Caco-2 (cell line): ENCODE measurements at regions not wholly inside any gene's neighbourhood (a gene's known extent, or its start where the extent isn't known, plus 50 kb on each side); places are given as distances from the start of the nearest gene placed in this dataset.

ENCODE experiments used
- BruUV-seq: library from RNA; stranded (reverse); fragments of 400-500 nt; replicated peaks from 2 replicates; lab custom pipeline; 2021; lab: Mats Ljungman, UMichigan
- CTCF ChIA-PET: fragments of 300-600 bp; sonication (Branson Sonifier 250); formaldehyde crosslinking; loops from one replicate; lab custom pipeline; 2022; ENCODE audit warnings: antibody characterized with exemption; lab: Charles Lee
- POLR2A ChIA-PET: fragments of 300-600 bp; sonication (Branson Sonifier 250); formaldehyde crosslinking; loops from one replicate; lab custom pipeline; 2022; ENCODE audit warnings: antibody characterized with exemption; lab: Charles Lee
- DNase-seq, 2 experiments: peaks; one replicate each; pipeline versions ENCODE4 v3.0.0 to v3.0.0-alpha.2; 2020 to 2022
- H3K27me3 ChIP-seq: replicated peaks from 2 replicates; pipeline ENCODE4 v1.6.0; 2011; ENCODE audit warnings: low read length; ENCODE audit not compliant: control insufficient read depth, insufficient read depth
- H3K36me3 ChIP-seq: 2 replicates; pipeline ENCODE4 v1.5.1; 2011; ENCODE audit warnings: low read length; ENCODE audit not compliant: control insufficient read depth, insufficient read depth
- H3K4me1 ChIP-seq: fragments of 250-450 bp; sonication (Bioruptor Pico); 2 replicates; pipeline ENCODE4 v1.5.1; 2020; ENCODE audit warnings: mild to moderate bottlenecking
- H3K4me3 ChIP-seq: 2 replicates; pipeline ENCODE4 v1.5.1; 2011; ENCODE audit warnings: low read depth, mild to moderate bottlenecking, control low read depth, low read length
- H3K9me3 ChIP-seq: fragments of 250-450 bp; sonication (Bioruptor Pico); 2 replicates; pipeline ENCODE4 v1.5.1; 2020; ENCODE audit warnings: mild to moderate bottlenecking, moderate library complexity
- H3K27ac Mint-ChIP-seq: one replicate; pipeline ENCODE4 v1.8.0; 2022; ENCODE audit warnings: mixed read lengths; ENCODE audit not compliant: unreplicated experiment
- H3K27me3 Mint-ChIP-seq: one replicate; pipeline ENCODE4 v1.8.0; 2022; ENCODE audit warnings: mixed read lengths; ENCODE audit not compliant: insufficient read depth, unreplicated experiment
- H3K36me3 Mint-ChIP-seq: one replicate; pipeline ENCODE4 v1.8.0; 2022; ENCODE audit warnings: mild to moderate bottlenecking, mixed read lengths; ENCODE audit not compliant: insufficient read depth, unreplicated experiment
- H3K4me1 Mint-ChIP-seq: one replicate; pipeline ENCODE4 v1.8.0; 2022; ENCODE audit warnings: low read depth, mixed read lengths; ENCODE audit not compliant: unreplicated experiment
- H3K4me3 Mint-ChIP-seq: one replicate; pipeline ENCODE4 v1.8.0; 2022; ENCODE audit warnings: mild to moderate bottlenecking, moderate library complexity, mixed read lengths; ENCODE audit not compliant: unreplicated experiment
- H3K9me3 Mint-ChIP-seq: one replicate; pipeline ENCODE4 v1.8.0; 2022; ENCODE audit warnings: mixed read lengths; ENCODE audit not compliant: unreplicated experiment
- intact Hi-C: fragments of 100-400 bp; cut with micrococcal nuclease; formaldehyde crosslinking; loops from one replicate; pipeline ENCODE4 v1.10.0; 2022; ENCODE audit not compliant: unreplicated experiment
- TF ChIP-seq, protein P1 (sequence below), 2 experiments: fragments of 200-600 bp in 1 of 2; IDR thresholded peaks; 1 replicate in 1 of 2; 2 replicates in 1 of 2; pipeline versions ENCODE4 v1.5.1 to v1.8.0; 2011 to 2022; ENCODE audit warnings: antibody characterized with exemption in 1 of 2, control low read depth in 1 of 2, inconsistent platforms in 1 of 2, low read depth in 1 of 2, low read length in 1 of 2, mild to moderate bottlenecking in 1 of 2, moderate library complexity in 1 of 2; ENCODE audit not compliant: insufficient read depth in 1 of 2, severe bottlenecking in 1 of 2, unreplicated experiment in 1 of 2

DNA sequence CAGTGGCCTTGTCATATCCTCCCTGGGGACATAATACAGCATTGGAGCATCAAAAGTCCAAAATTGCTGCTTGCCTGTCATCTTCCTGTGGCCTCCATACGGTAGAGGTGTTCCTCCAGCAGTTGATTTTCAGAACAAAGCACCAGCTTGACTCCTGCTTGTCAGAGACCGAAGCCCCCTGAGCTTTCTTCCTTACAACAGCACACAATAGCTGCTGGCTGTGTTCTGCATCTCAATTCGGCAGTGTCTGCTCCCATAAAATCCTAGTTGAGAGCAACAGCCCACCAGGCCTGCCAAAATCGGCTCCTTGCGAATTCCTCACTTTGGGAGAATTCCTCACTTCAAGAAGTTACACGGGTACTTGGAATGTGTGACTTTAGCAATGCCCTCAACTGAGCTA lies 372.9 kb downstream of the SAMD5 start:
- no peaks in the 10 kb centered on the region for H3K27me3 ChIP-seq
- no peaks in the 10 kb centered on the region for H3K4me1 ChIP-seq
- H3K4me3 ChIP-seq: no peak overlapping the region
- Mint-ChIP-seq H3K4me3 (no peak overlapping the region), H3K36me3 (no peaks in the 10 kb centered on the region), H3K9me3 (no peaks in the 10 kb centered on the region), H3K27ac (no peak overlapping the region), H3K27me3 (no peaks in the 10 kb centered on the region), H3K4me1 (no peaks in the 10 kb centered on the region)
- BruUV-seq: no TSS peak
- no peaks in the 10 kb centered on the region for H3K36me3 ChIP-seq
- CTCF ChIA-PET: no interaction called here
- H3K9me3 ChIP-seq: no peaks in the 10 kb centered on the region
- POLR2A ChIA-PET: no interaction called here
- no peak for DNase-seq
- TF ChIP-seq, protein P1, sequence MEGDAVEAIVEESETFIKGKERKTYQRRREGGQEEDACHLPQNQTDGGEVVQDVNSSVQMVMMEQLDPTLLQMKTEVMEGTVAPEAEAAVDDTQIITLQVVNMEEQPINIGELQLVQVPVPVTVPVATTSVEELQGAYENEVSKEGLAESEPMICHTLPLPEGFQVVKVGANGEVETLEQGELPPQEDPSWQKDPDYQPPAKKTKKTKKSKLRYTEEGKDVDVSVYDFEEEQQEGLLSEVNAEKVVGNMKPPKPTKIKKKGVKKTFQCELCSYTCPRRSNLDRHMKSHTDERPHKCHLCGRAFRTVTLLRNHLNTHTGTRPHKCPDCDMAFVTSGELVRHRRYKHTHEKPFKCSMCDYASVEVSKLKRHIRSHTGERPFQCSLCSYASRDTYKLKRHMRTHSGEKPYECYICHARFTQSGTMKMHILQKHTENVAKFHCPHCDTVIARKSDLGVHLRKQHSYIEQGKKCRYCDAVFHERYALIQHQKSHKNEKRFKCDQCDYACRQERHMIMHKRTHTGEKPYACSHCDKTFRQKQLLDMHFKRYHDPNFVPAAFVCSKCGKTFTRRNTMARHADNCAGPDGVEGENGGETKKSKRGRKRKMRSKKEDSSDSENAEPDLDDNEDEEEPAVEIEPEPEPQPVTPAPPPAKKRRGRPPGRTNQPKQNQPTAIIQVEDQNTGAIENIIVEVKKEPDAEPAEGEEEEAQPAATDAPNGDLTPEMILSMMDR (IDR thresholded peaks at IDR 0.05; ENCODE audit: insufficient read depth in 1 of 2, low read depth in 1 of 2, low read length in 1 of 2, severe bottlenecking in 1 of 2, unreplicated experiment in 1 of 2): no peak
- intact Hi-C loops: no loop called here

DNA sequence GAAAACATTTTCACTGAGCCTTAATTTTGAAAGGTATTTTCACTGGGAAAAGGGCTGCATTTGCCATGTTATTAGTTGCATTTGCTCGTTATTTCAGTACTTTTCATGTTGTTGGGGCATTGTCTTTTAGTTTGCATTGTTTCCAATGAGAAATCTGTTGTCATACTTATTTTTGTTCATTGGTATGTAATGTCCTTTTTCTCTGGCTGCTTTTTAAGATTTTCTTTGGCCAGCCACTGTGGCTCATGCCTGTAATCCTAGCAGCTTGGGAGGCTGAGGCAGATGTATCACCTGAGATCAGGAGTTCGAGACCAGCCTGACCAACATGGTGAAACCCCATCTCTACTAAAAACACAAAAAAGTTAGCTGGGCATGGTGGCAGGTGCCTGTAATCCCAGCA lies 379.9 kb downstream of the SAMD5 start:
- POLR2A ChIA-PET: no interaction called here
- no peaks in the 10 kb centered on the region for H3K4me1 Mint-ChIP-seq
- no peaks in the 10 kb centered on the region for H3K36me3 Mint-ChIP-seq
- CTCF ChIA-PET: no interaction called here
- intact Hi-C loops: no loop called here
- Histone ChIP-seq H3K4me1 (no peaks in the 10 kb centered on the region), H3K4me3 (no peak overlapping the region), H3K9me3 (no peaks in the 10 kb centered on the region), H3K36me3 (no peaks in the 10 kb centered on the region), H3K27me3 (no peaks in the 10 kb centered on the region)
- no peak overlapping the region for H3K27ac Mint-ChIP-seq
- BruUV-seq: no TSS peak
- TF ChIP-seq, protein P1 (IDR thresholded peaks at IDR 0.05; ENCODE audit: insufficient read depth in 1 of 2, low read depth in 1 of 2, low read length in 1 of 2, severe bottlenecking in 1 of 2, unreplicated experiment in 1 of 2): no peak
- no peak overlapping the region for H3K4me3 Mint-ChIP-seq
- DNase-seq: no peak
- H3K9me3 Mint-ChIP-seq: no peaks in the 10 kb centered on the region
- H3K27me3 Mint-ChIP-seq: no peaks in the 10 kb centered on the region

DNA sequence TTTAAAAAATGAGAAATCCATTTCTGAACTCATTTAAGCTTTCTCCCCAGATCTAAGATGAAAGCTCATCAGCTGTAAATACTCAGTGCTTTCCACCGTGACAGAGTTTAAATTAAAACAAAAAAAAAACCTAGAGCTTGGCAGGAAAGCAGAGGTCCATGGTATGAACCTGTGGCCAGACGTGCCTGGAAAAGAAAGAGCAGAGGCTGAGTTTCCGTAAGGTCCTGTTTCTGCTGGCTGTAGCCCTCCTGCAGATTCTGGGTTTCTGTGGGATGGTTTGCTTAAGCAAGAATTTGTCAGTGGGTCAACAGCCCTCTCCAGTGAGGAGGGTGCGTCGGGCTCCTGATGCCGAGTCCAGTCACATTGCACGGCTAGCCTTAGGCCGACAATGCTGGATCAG lies 383.2 kb downstream of the SAMD5 start:
- no peaks in the 10 kb centered on the region for H3K27me3 Mint-ChIP-seq

More for the DNA sequence above, 383.2 kb downstream of the SAMD5 start:
- Mint-ChIP-seq H3K27ac (no peak overlapping the region), H3K4me3 (no peak overlapping the region), H3K4me1 (no peaks in the 10 kb centered on the region), H3K36me3 (no peaks in the 10 kb centered on the region), H3K9me3 (no peaks in the 10 kb centered on the region)
- BruUV-seq: no TSS peak
- Histone ChIP-seq H3K27me3 (no peaks in the 10 kb centered on the region), H3K4me3 (no peak overlapping the region), H3K4me1 (no peaks in the 10 kb centered on the region), H3K9me3 (no peaks in the 10 kb centered on the region), H3K36me3 (no peaks in the 10 kb centered on the region)
- intact Hi-C loops: no loop called here
- no peak for DNase-seq
- CTCF ChIA-PET: no interaction called here
- POLR2A ChIA-PET: no interaction called here
- TF ChIP-seq, protein P1 (IDR thresholded peaks at IDR 0.05; ENCODE audit: insufficient read depth in 1 of 2, low read depth in 1 of 2, low read length in 1 of 2, severe bottlenecking in 1 of 2, unreplicated experiment in 1 of 2): no peak
